HL-60 (cell line): ENCODE measurements at regions not wholly inside any gene's neighbourhood (a gene's known extent, or its start where the extent isn't known, plus 50 kb on each side); places are given as distances from the start of the nearest gene placed in this dataset.

Experiments
- DNase-seq, 2 experiments: peaks; one replicate each; pipeline ENCODE4 v3.0.0-alpha.2; 2010 to 2020; ENCODE audit warnings: low read depth in 1 of 2, low spot score in 1 of 2
- H3K27ac ChIP-seq: fragments of 250-450 bp; sonication (Bioruptor Pico); replicated peaks from 2 replicates; pipeline ENCODE4 v1.5.1; 2020; ENCODE audit warnings: mild to moderate bottlenecking, moderate library complexity
- H3K27me3 ChIP-seq: fragments of 250-450 bp; sonication (Bioruptor Pico); 2 replicates; pipeline ENCODE4 v1.5.1; 2021; ENCODE audit warnings: mild to moderate bottlenecking, moderate library complexity; ENCODE audit not compliant: insufficient read depth, poor library complexity, severe bottlenecking
- H3K4me3 ChIP-seq: replicated peaks from 2 replicates; pipeline ENCODE4 v1.5.1; 2011; ENCODE audit warnings: mild to moderate bottlenecking, control low read depth, low read length; ENCODE audit not compliant: insufficient read depth
- GABPA ChIP-seq: IDR thresholded peaks from 2 replicates; pipeline ENCODE4 v1.6.1; 2012; ENCODE audit warnings: low read depth
- POLR2AphosphoS5 ChIP-seq: IDR thresholded peaks from 2 replicates; pipeline ENCODE4 v1.6.1; 2012; ENCODE audit warnings: low read depth
- SPI1 ChIP-seq: IDR thresholded peaks from 2 replicates; pipeline ENCODE4 v1.6.1; 2012; ENCODE audit warnings: low read depth, mild to moderate bottlenecking, borderline replicate concordance
- TF ChIP-seq, protein P1 (sequence below): IDR thresholded peaks from 2 replicates; pipeline ENCODE4 v1.6.1; 2012; ENCODE audit warnings: low read depth; ENCODE audit not compliant: insufficient replicate concordance
- TF ChIP-seq, protein P2 (sequence below): IDR thresholded peaks from one replicate; pipeline ENCODE4 v1.5.1; 2011; ENCODE audit warnings: low read length, control low read depth, inconsistent platforms; ENCODE audit not compliant: insufficient read depth

GRCh38 chr2:101560780-101561315 lies 85.9 kb upstream of the RFX8 start:
- Histone ChIP-seq H3K4me3 (no peak overlapping the region), H3K27me3 (no peaks in the 10 kb centered on the region), H3K27ac (peak overlapping the region; percentile 78)
- TF ChIP-seq POLR2AphosphoS5, result peak; percentile 46; the same call in 1 of the 2 replicates
- TF ChIP-seq, protein P1, sequence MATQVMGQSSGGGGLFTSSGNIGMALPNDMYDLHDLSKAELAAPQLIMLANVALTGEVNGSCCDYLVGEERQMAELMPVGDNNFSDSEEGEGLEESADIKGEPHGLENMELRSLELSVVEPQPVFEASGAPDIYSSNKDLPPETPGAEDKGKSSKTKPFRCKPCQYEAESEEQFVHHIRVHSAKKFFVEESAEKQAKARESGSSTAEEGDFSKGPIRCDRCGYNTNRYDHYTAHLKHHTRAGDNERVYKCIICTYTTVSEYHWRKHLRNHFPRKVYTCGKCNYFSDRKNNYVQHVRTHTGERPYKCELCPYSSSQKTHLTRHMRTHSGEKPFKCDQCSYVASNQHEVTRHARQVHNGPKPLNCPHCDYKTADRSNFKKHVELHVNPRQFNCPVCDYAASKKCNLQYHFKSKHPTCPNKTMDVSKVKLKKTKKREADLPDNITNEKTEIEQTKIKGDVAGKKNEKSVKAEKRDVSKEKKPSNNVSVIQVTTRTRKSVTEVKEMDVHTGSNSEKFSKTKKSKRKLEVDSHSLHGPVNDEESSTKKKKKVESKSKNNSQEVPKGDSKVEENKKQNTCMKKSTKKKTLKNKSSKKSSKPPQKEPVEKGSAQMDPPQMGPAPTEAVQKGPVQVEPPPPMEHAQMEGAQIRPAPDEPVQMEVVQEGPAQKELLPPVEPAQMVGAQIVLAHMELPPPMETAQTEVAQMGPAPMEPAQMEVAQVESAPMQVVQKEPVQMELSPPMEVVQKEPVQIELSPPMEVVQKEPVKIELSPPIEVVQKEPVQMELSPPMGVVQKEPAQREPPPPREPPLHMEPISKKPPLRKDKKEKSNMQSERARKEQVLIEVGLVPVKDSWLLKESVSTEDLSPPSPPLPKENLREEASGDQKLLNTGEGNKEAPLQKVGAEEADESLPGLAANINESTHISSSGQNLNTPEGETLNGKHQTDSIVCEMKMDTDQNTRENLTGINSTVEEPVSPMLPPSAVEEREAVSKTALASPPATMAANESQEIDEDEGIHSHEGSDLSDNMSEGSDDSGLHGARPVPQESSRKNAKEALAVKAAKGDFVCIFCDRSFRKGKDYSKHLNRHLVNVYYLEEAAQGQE, result no peak
- peak; percentile 71; the same call in 1 of the 2 replicates for TF ChIP-seq SPI1
- DNase-seq, result peak; percentile 58 to 76

DNA sequence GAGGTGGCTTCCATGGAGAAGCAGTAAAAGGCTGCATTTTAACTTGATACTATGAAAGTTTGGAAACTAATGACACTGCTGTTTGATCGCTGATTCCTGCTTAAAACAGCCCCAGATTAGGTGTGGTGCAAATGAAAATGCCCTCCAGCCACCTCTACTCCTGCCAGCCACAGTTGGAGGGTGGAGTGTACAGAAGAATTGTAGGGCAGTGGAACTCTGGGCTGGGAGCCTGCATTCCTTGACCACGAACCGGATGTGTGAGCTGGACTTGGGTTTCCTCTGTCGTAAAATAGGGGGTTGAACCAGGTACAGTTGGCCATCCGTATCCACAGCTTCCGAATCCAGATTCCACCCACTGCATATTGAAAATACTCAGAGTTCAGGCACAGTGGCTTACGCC lies 84.6 kb upstream of the RFX8 start:
- no peaks in the 10 kb centered on the region for H3K27me3 ChIP-seq
- peak overlapping the region; percentile 78; the same call in 1 of the 2 replicates for H3K27ac ChIP-seq

DNA sequence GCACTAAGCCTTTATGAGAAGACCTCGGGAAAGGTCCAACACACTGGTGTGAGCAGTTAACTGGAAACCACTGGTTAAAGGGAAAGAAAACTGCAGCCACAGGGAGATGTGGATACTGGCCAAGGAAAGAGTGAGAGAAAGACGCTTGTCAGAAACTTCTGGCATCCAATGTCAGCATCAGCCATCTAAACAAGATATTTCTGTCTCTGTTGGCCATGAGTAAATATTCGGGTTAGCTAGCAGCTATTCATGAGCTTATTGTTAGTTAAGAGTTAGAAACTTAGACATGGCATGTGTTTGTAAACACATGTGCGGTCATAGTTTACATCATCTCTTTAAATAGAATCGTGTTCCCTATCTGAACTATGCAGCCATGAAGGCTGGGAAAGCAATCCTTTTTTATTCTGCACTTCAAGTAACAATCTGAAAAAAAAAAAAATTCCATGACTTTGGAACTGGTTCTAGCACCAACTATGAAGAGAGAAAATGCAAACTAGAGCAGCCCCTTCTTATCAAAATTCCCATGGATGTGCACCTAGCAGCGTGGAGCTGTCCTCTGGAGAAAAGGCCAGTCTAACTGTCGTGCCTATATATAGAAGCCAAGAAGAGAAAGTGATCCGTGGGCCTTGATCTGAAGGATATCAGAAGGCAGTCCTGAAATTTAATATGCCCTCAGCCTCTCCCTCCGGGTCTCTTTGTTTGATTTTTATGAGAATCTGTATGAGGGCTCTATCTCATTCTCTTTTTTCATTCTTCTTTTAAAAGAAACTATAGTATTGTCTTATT lies 84.0 kb upstream of the RFX8 start:
- Histone ChIP-seq H3K4me3 (no peak overlapping the region), H3K27ac (0 out of 2 replicates have a peak overlapping the region, but pooled peaks have one; percentile 78), H3K27me3 (no peaks in the 10 kb centered on the region)
- TF ChIP-seq, protein P2, sequence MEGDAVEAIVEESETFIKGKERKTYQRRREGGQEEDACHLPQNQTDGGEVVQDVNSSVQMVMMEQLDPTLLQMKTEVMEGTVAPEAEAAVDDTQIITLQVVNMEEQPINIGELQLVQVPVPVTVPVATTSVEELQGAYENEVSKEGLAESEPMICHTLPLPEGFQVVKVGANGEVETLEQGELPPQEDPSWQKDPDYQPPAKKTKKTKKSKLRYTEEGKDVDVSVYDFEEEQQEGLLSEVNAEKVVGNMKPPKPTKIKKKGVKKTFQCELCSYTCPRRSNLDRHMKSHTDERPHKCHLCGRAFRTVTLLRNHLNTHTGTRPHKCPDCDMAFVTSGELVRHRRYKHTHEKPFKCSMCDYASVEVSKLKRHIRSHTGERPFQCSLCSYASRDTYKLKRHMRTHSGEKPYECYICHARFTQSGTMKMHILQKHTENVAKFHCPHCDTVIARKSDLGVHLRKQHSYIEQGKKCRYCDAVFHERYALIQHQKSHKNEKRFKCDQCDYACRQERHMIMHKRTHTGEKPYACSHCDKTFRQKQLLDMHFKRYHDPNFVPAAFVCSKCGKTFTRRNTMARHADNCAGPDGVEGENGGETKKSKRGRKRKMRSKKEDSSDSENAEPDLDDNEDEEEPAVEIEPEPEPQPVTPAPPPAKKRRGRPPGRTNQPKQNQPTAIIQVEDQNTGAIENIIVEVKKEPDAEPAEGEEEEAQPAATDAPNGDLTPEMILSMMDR, result no peak
- TF ChIP-seq, protein P1, result no peak
- no peak for TF ChIP-seq SPI1
- no peak for TF ChIP-seq GABPA
- DNase-seq, result no peak

More for the DNA sequence above, 84.6 kb upstream of the RFX8 start:
- DNase-seq, result no peak
- TF ChIP-seq, protein P2, result no peak
- TF ChIP-seq, protein P1, result no peak
- no peak for TF ChIP-seq SPI1
- no peak for TF ChIP-seq POLR2AphosphoS5
- TF ChIP-seq GABPA, result no peak
- no peak overlapping the region for H3K4me3 ChIP-seq
